ENCODE measurements at regions not wholly inside any gene's neighbourhood (a gene's known extent, or its start where the extent isn't known, plus 50 kb on each side); places are given as distances from the start of the nearest gene placed in this dataset.
"Not testable (repeated sequence)": the region's sequence is repeated elsewhere in the genome, so short reads cannot be mapped to it uniquely, and the experiment has no call there.

DNA sequence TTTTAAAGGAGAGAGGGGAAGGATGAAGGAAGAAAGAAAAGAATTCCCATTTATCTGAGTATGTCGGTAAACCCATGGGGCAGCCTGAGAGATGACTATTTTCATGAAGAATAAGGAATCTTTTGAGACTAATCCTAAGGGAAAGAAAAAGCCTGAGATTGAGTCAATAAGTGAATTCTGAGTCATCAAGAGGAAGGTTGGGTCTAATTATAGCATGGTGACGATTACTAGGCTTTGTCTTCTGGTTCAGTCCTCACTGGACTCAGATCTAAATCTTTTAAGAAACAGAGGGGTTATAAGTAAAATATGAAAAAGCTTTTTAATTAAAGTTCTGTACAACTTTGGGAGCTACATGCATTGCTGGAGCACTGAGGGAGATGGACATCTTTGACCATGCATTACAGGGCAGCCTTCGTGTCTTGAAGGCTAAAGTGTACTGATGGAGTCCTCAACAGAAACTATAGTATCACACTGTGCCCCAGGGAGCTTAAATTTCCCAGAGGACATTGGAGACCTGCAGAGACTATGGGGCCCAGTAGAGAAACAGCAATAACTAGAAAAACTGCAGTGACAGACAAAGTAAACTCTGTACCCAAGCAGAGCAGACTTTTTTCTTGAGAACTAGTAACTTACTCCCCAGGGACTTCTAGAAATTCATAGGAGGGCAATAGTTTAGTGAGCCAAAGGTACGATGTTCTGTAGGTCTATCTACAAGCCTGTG, 260.9 kb downstream of the RAD51AP2 start:
- no peak for DNase-seq (ENCODE audit: low read depth in 2 of 2)

DNA sequence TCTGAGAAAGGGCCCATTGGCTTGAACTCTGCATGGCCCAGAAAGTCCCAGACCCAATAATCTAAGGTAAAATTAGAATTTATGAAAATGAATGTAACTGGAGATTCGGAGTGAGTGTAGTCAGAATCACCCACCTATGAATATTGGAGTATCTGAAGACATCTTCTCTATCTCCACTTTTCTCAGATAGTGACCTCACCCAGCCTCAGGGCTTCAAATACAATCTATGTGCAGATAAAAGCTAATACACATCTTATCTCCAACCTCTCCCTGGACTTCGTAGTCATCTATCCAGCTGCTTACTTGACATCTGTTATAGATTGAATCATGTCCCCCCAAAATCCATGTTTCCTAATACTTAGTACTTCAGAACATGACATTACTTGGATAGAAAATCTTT, 263.2 kb downstream of the RAD51AP2 start:
- DNase-seq (ENCODE audit: low read depth in 2 of 2) = no peak

GRCh38 chr2:17254421-17254820, 263.8 kb downstream of the RAD51AP2 start:
- DNase-seq (ENCODE audit: low read depth in 2 of 2) = no peak

GRCh38 chr2:17252258-17252657, 266.0 kb downstream of the RAD51AP2 start:
- no peak for DNase-seq (ENCODE audit: low read depth in 2 of 2)

GRCh38 chr2:17251171-17251570, 267.1 kb downstream of the RAD51AP2 start:
- DNase-seq (ENCODE audit: low read depth in 2 of 2) = no peak

GRCh38 chr2:17249249-17249648, 269.0 kb downstream of the RAD51AP2 start:
- DNase-seq (ENCODE audit: low read depth in 2 of 2) = no peak

GRCh38 chr2:17245906-17246305, 272.3 kb downstream of the RAD51AP2 start:
- no peak for DNase-seq (ENCODE audit: low read depth in 2 of 2)

DNA sequence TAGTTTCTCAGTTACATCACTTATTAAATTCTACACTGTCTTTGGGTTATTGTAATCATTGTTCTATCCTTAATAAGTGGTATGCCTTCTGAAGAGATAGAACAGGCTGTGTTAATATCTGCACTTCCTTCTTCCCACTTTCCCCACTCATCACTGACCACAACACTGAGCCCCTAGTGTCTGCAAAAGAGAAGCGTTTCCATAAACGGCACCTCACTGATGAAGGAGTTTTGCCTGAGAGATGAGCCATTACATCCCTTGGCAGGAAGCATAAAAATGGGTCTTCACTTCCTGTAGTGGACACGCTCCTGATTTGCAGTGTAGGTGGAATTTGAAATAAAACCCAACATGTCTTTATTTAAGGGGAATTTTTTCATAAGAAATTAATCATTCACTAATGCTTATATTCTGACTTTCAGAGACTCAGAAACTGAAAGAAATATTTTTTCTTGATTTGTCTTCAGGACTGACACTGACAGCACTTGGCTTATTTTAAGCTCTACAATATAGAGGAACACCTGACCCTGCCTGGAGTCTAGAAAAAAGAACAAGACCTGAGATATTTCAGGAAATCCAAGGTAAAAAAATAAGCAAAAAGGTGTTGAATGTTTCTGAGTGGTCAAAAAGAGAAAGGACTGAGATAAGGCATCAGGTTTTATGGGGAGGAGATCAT, 275.3 kb downstream of the RAD51AP2 start:
- no peak for DNase-seq (ENCODE audit: low read depth in 2 of 2)

DNA sequence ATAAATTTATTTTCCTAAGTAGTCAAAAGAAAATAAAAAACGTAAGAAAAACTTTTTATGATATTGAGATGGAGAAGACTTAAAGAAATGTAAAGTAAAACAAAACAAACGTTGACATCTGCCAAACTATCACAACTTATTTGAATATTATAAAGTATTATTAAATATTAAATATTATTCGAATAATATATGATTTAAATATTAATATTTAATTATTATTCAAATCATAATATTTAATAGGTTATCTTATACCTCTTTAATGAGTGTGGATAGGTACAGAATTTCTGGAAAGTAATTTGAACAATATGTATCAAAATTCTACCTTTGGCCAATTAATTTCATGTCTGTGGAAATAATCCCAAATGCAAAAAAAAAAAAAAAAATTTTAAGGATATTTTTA, 278.7 kb downstream of the RAD51AP2 start:
- DNase-seq (ENCODE audit: low read depth in 2 of 2) = no peak

DNA sequence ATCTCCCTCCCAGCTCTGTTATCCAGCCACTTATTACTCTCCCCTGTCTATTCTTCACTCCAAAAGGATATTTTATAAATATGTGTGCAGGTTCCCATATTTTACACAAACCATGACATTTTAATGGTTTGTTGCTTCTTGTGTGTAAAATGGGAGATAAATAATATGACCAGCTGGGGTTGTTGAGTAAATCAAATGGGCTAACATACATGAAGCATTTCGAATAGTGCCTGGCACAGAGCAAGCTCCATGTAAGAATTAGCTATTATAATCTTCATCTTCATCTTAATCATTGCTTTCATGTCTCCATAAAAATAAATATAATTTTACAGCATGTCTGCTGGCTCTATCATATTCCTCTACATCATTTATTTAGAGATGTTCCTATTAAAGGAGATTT, 283.1 kb downstream of the RAD51AP2 start:
- DNase-seq (ENCODE audit: low read depth in 2 of 2) = no peak

GRCh38 chr2:17232776-17233556, 285.3 kb downstream of the RAD51AP2 start:
- no peak for DNase-seq (ENCODE audit: low read depth in 2 of 2)

- no peak for DNase-seq (ENCODE audit: low read depth in 2 of 2)
Measured at GRCh38 chr2:17231394-17231965, 286.8 kb downstream of the RAD51AP2 start.

- DNase-seq (ENCODE audit: low read depth in 2 of 2) = no peak
Measured at GRCh38 chr2:17229414-17229813, 288.8 kb downstream of the RAD51AP2 start.

- DNase-seq (ENCODE audit: low read depth in 2 of 2) = no peak
Measured at GRCh38 chr2:17228461-17228860, 289.8 kb downstream of the RAD51AP2 start.

DNA sequence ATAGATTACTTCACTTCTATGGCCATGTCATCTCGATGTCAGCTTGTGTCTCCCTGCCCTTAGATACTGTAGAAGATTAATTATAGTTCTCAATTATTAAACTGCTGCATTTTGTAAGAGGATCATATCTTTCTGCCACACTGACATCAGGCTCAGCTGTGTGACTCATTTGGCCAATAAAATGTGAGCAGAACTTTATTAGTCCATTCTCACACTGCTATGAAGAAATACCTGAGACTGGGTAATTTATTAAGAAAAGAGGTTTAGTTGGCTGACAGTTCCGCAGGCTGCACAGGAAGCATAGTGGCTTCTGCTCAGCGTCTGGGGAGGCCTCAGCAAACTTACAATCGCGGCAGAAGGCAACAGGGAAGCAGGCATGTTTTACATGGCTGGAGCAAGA, 290.4 kb downstream of the RAD51AP2 start:
- no peak for DNase-seq (ENCODE audit: low read depth in 2 of 2)

- DNase-seq (ENCODE audit: low read depth in 2 of 2) = no peak
Measured at GRCh38 chr2:17226941-17227490, 291.2 kb downstream of the RAD51AP2 start.

GRCh38 chr2:17223211-17223610, 295.0 kb downstream of the RAD51AP2 start:
- no peak for DNase-seq (ENCODE audit: low read depth in 2 of 2)

- DNase-seq (ENCODE audit: low read depth in 2 of 2) = no peak
Measured at GRCh38 chr2:17208511-17208910, 309.7 kb downstream of the RAD51AP2 start.

- DNase-seq (ENCODE audit: low read depth in 2 of 2) = no peak
Measured at GRCh38 chr2:17206771-17207170, 311.5 kb downstream of the RAD51AP2 start.

DNA sequence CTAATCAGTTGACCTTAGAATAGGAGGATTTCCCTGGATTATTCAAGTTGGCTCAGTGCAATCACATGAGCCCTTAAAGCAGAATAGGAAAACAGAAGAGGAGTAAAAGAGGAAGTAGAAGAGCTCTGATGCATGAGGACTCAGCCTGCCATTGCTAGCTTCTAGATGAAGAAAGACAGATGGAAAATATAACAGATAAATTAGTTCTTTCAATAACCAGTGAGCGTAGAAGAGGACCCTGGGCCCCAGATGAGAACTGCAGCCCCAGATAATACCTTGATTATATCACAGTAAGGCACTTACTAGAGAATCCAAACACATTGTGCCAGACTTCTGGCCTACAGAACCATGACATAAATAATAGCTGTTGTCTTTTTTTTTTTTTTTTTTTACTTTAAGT, 314.0 kb downstream of the RAD51AP2 start:
- not testable (repeated sequence) for DNase-seq (ENCODE audit: low read depth in 2 of 2)

DNA sequence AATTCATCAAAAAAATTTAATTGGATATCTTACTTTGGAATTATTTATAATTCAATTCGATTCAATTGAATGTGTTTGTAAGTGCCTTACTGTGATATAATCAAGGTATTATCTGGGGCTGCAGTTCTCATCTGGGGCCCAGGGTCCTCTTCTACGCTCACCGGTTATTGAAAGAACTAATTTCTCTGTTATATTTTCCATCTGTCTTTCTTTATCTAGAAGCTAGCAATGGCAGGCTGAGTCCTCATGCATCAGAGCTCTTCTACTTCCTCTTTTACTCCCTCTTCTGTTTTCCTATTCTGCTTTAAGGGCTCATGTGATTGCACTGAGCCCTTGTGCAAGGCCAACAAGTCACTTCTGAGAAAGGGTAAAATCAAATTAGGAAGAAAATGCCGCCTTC, 315.6 kb downstream of the RAD51AP2 start:
- DNase-seq (ENCODE audit: low read depth in 2 of 2) = not testable (repeated sequence)

- DNase-seq (ENCODE audit: low read depth in 2 of 2) = no peak
Measured at GRCh38 chr2:17199741-17200140, 318.5 kb downstream of the RAD51AP2 start.

Measured in dermis microvascular lymphatic vessel endothelial cell (primary cell).